ENCODE measurements at regions not wholly inside any gene's neighbourhood (a gene's known extent, or its start where the extent isn't known, plus 50 kb on each side); places are given as distances from the start of the nearest gene placed in this dataset.

GRCh38 chr9:81532251-81532650, 157.1 kb downstream of the TLE1 start:
- no peak for DNase-seq

GRCh38 chr9:81531511-81531910, 157.8 kb downstream of the TLE1 start:
- no peak for DNase-seq

GRCh38 chr9:81530846-81531245, 158.5 kb downstream of the TLE1 start:
- no peak for DNase-seq

- no peak for DNase-seq
Measured at GRCh38 chr9:81530310-81530810, 159.0 kb downstream of the TLE1 start.

- DNase-seq, result no peak
Measured at GRCh38 chr9:81529556-81530193, 159.7 kb downstream of the TLE1 start.

GRCh38 chr9:81526587-81526986, 162.8 kb downstream of the TLE1 start:
- DNase-seq, result no peak

GRCh38 chr9:81522716-81523551, 166.4 kb downstream of the TLE1 start:
- peak; percentile 67 for DNase-seq

- no peak for DNase-seq
Measured at GRCh38 chr9:81521892-81522291, 167.5 kb downstream of the TLE1 start.

- DNase-seq, result no peak
Measured at GRCh38 chr9:81519816-81520495, 169.4 kb downstream of the TLE1 start.

GRCh38 chr9:81517954-81518353, 171.4 kb downstream of the TLE1 start:
- no peak for DNase-seq

- DNase-seq, result peak; percentile 9
Measured at GRCh38 chr9:81513059-81513458, 176.3 kb downstream of the TLE1 start.

- DNase-seq, result no peak
Measured at GRCh38 chr9:81512641-81513040, 176.7 kb downstream of the TLE1 start.

- DNase-seq, result peak; percentile 4
Measured at GRCh38 chr9:81508476-81508875, 180.9 kb downstream of the TLE1 start.

GRCh38 chr9:81506941-81507864, 182.1 kb downstream of the TLE1 start:
- DNase-seq, result no peak

GRCh38 chr9:81499594-81499993, 189.8 kb downstream of the TLE1 start:
- DNase-seq, result no peak

- no peak for DNase-seq
Measured at GRCh38 chr9:81499021-81499454, 190.3 kb downstream of the TLE1 start.

- DNase-seq, result no peak
Measured at GRCh38 chr9:81498576-81498975, 190.8 kb downstream of the TLE1 start.

- no peak for DNase-seq
Measured at GRCh38 chr9:81497091-81497490, 192.3 kb downstream of the TLE1 start.

GRCh38 chr9:81492710-81493447, 196.5 kb downstream of the TLE1 start:
- DNase-seq, result no peak

- DNase-seq, result no peak
Measured at GRCh38 chr9:81490605-81491331, 198.6 kb downstream of the TLE1 start.

GRCh38 chr9:81489046-81489445, 200.3 kb downstream of the TLE1 start:
- DNase-seq, result peak; percentile 36
